Body of pancreas (tissue), 4 donors: ENCODE measurements at regions not wholly inside any gene's neighbourhood (a gene's known extent, or its start where the extent isn't known, plus 50 kb on each side); places are given as distances from the start of the nearest gene placed in this dataset.
A peak's percentile ranks its signal among the peaks of the same experiment; 100 is the strongest.

ENCODE experiments used
- CTCF ChIP-seq, 7 experiments: fragments of 450-650 bp in 4 of 7; fragments of 200-600 bp in 3 of 7; sonication (generic) in 3 of 7; IDR thresholded peaks; one replicate each; pipeline ENCODE4 v1.5.1; 2016 to 2019; ENCODE audit warnings: antibody characterized with exemption in 7 of 7
- POLR2A ChIP-seq, 3 donors: fragments of 450-650 bp; IDR thresholded peaks; one replicate each; pipeline ENCODE4 v1.6.1; 2016; ENCODE audit warnings: antibody characterized with exemption in 3 of 3, mild to moderate bottlenecking in 2 of 3

GRCh38 chr2:108169982-108170625, 69.7 kb upstream of the SULT1C3 start:
- TF ChIP-seq CTCF (IDR thresholded peaks at IDR 0.05) = peak in 6 of 7 experiments; percentile 23 to 36 (median 29)
- TF ChIP-seq POLR2A (IDR thresholded peaks at IDR 0.05) = no peak
